NB4 (cell line): ENCODE measurements at regions not wholly inside any gene's neighbourhood (a gene's known extent, or its start where the extent isn't known, plus 50 kb on each side); places are given as distances from the start of the nearest gene placed in this dataset.

ENCODE experiments used
- CTCF ChIP-seq: IDR thresholded peaks from one replicate; pipeline ENCODE4 v1.5.1; 2012; ENCODE audit warnings: low read depth, low read length
- POLR2A ChIP-seq: IDR thresholded peaks from 2 replicates; pipeline ENCODE4 v1.6.1; 2011; ENCODE audit warnings: mild to moderate bottlenecking; ENCODE audit not compliant: insufficient read length; ENCODE audit errors: extremely low read depth

GRCh38 chr1:187629075-187629474, 800.3 kb downstream of the PLA2G4A start:
- TF ChIP-seq POLR2A (no peak), CTCF (no peak)
